ENCODE measurements at regions not wholly inside any gene's neighbourhood (a gene's known extent, or its start where the extent isn't known, plus 50 kb on each side); places are given as distances from the start of the nearest gene placed in this dataset.

- no peak for TF ChIP-seq TSHZ2 (CRISPR knock-in tag; IDR thresholded peaks at IDR 0.05)
- no peak for TF ChIP-seq TOX (CRISPR knock-in tag; IDR thresholded peaks at IDR 0.05; ENCODE audit: borderline replicate concordance)
Observed at GRCh38 chr13:56706485-56706884, 434.2 kb upstream of the PRR20A start (continued).

GRCh38 chr13:56713656-56714055 lies 427.1 kb upstream of the PRR20A start:
- TF ChIP-seq BACH2 (CRISPR knock-in tag; IDR thresholded peaks at IDR 0.05; ENCODE audit: borderline replicate concordance): no peak
- no peak for TF ChIP-seq ISL1 (CRISPR knock-in tag; IDR thresholded peaks at IDR 0.05)
- TF ChIP-seq GLIS3 (CRISPR knock-in tag; IDR thresholded peaks at IDR 0.05): no peak
- TF ChIP-seq ZFP30 (CRISPR knock-in tag; IDR thresholded peaks at IDR 0.05): no peak
- no peak for TF ChIP-seq CREB5 (CRISPR knock-in tag; IDR thresholded peaks at IDR 0.05; ENCODE audit: low read depth)
- no peak for TF ChIP-seq TOX (CRISPR knock-in tag; IDR thresholded peaks at IDR 0.05; ENCODE audit: borderline replicate concordance)
- TF ChIP-seq RARB (CRISPR knock-in tag; IDR thresholded peaks at IDR 0.05): no peak
- TF ChIP-seq PPARA (CRISPR knock-in tag; IDR thresholded peaks at IDR 0.05; ENCODE audit: borderline replicate concordance): no peak
- no peak for TF ChIP-seq CSDC2 (CRISPR knock-in tag; IDR thresholded peaks at IDR 0.05)
- TF ChIP-seq TSHZ2 (CRISPR knock-in tag; IDR thresholded peaks at IDR 0.05): no peak
- no peak for ATAC-seq

GRCh38 chr13:56718791-56719190 lies 421.9 kb upstream of the PRR20A start:
- no peak for ATAC-seq
- no peak for TF ChIP-seq CSRNP3 (CRISPR knock-in tag; IDR thresholded peaks at IDR 0.05)
- TF ChIP-seq ZC3H10 (CRISPR knock-in tag; IDR thresholded peaks at IDR 0.05): no peak
- TF ChIP-seq GLIS3 (CRISPR knock-in tag; IDR thresholded peaks at IDR 0.05): no peak
- no peak for TF ChIP-seq POU6F1 (CRISPR knock-in tag; IDR thresholded peaks at IDR 0.05; ENCODE audit: borderline replicate concordance, low read depth)
- no peak for TF ChIP-seq TOX (CRISPR knock-in tag; IDR thresholded peaks at IDR 0.05; ENCODE audit: borderline replicate concordance)
- no peak for TF ChIP-seq TSHZ2 (CRISPR knock-in tag; IDR thresholded peaks at IDR 0.05)
- TF ChIP-seq OSR1 (CRISPR knock-in tag; IDR thresholded peaks at IDR 0.05): no peak
